HG03342 (cell line): ENCODE measurements at regions not wholly inside any gene's neighbourhood (a gene's known extent, or its start where the extent isn't known, plus 50 kb on each side); places are given as distances from the start of the nearest gene placed in this dataset.
"Not testable (repeated sequence)": the region's sequence is repeated elsewhere in the genome, so short reads cannot be mapped to it uniquely, and the experiment has no call there.

ENCODE experiments used
- ATAC-seq: cut with Tn5 transposase; IDR thresholded peaks from one replicate; pipeline ENCODE4 v1.9.1; 2021; ENCODE audit warnings: mild to moderate bottlenecking, moderate library complexity; ENCODE audit not compliant: unreplicated experiment

DNA sequence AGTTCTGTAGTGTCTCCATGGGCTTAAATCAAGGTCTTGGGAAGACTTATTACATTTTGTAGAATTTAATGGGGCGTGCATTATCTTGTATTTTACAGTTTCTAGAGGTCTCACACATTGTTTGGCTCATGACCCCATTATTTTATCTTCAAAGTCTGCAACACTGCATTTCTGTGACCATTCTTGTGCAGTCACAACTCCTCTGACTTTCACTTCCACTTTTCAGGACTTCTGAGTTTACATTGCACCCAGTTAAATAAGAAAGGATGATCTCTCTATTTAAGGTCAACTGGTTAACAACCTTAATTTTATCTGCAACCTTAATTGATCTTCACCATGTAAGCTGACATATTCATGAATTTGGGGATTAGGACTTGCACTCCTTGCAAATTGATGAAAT lies 1186.6 kb downstream of the MRPL39 start:
- ATAC-seq = peak; percentile 72

DNA sequence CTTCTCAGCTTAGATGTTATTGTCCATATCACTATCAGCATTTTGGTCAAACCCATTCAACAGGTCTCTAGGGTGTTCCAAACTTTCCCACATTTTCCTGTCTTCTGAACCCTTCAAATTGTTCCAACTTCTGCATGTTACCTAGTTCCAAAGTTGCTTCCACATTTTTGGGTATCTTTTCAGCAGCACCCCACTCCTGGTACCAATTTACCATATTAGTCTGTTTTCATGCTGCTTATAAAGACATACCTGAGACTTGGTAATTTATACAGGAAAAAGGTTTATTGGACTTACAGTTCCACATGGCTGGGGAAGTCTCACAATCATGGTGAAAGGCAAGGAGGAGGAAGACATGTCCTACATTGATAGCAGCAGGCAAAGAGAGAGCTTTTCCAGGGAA lies 1187.6 kb downstream of the MRPL39 start:
- not testable (repeated sequence) for ATAC-seq

DNA sequence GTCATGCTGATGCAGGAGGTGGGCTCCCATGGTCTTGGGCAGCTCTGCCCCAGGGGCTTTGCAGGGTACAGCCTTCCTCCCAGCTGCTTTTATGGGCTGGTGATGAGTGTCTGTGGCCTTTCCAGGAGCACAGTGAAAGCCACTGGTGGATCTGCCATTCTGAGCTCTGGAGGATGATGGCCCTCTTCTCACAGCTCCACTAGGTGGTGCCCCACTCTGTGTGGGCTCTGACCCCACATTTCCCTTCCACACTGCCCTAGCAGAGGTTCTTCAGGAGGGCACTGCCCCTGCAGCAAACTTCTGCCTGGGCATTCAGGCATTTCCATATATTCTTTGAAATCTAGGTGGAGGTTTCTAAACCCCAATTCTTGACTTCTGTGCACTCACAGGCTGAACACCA lies 1188.6 kb downstream of the MRPL39 start:
- no peak for ATAC-seq

DNA sequence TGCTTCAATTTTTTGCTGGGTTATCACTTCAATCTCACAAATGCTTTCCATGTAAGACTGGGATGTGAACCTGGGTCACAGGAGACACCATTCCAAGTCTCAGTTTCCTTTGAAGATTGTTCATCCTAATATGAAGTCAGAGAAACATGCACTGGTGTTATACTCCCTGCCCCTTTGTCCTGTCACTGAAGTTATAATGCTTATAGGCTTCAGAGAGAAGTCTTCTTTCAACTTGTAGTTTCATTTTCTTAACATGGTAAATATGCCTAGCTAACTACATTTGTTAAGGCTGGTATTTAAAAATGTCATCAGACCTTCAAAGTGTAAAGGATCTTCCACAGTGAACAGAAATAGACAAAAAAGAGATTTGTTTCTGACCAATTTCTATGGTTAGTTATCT lies 1195.9 kb downstream of the MRPL39 start:
- no peak for ATAC-seq

DNA sequence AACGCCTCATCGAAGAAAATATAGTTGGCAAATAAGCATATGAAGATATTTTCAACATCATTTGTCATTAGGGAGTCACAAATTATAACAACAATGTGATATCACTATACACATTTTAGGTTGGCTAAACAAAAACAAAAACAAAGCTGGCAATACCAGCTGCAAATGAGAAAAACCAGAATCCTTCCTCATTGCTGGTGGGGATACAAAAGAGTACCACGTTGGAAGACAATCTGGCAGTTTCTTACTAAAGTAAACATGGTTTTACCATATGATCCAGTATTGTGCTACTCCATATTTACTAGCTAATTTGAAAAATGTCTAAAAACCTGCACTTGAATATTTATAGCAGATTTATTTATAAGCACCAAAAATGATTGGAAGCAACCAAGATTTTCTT lies 1204.1 kb downstream of the MRPL39 start:
- ATAC-seq = no peak

DNA sequence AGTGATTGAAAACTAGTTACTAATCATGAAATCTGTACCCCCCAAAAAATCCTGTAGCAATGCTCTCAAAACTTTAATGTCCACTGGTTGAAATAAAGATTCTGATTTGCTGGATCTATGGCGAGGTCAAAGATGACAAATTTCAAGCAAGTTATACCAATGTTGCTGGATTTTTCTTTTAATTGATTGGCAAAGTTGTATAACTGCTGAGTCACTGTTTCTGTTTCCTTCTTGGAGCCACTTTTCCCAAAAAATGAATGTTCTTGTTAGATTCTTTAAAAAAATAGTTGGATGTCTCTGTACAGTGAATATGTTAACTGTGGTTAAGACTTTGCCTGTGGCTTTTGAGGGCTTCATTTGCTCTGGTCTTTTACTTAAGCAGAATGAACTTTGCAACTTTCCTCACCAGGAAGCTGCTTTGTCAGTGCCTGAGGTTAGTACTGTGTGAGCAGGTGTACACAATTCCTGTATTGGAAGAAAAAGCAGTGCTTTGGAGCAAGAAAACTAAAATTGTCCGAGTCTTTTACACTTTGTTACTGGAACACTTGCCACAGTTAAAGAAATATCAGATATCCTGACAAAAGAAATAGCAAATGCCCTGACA lies 1211.9 kb downstream of the MRPL39 start:
- ATAC-seq = no peak

DNA sequence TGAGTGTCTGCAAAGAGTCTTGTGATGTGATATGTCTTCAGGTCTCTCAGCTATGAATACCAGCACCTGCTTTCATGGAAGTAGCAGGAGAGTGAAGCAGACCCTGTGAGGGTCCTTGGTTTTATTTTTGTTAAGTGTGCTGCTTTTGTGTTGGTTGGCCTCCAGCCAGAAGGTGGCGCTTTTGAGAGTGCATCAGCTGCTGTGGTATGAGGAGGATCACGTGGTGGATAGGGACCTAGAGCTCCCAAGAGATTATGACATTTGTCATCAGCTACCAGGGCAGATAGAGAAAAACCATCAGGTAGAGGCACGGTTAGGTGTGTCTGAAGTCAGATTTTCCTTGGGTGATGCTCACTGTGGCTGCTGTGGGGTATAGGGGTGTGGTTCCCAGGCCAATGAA lies 1232.1 kb downstream of the MRPL39 start:
- ATAC-seq = peak; percentile 93

DNA sequence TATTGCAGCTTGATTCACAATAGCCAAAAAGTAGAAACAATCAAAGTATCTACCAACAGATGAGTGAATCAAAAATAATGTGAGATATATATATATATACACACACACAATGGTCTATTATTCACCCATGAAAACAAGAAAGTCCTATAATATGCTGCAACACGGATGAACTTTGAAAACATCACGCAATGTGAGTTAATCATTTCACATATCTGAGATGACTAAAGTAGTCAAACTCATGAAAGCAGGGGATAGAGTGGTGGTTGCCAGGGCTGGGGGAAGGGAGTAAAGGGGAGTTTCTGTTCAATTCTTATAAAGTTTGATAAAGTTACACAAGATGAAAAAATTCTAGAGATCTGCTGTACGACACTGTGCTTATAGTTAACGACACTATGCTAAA lies 1234.8 kb downstream of the MRPL39 start:
- no peak for ATAC-seq

DNA sequence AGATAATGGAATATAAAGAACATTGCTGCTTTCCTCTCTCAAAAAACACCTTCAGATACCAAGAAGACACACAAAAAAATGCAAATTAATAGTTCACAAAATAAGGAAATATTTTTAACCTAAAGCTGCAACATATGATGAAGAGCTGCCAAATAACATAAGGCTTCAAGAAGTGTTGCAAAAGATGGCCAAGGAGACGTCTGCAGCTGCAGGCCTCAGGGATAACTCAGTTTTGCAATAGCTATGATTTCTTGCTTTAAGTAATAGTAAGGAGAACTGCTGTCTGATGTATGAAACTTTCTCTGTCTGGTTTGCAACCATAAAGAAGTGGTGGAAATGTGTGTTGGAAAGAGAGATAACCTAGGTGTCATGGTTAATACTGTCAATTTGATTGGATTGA lies 1237.5 kb downstream of the MRPL39 start:
- ATAC-seq = no peak

DNA sequence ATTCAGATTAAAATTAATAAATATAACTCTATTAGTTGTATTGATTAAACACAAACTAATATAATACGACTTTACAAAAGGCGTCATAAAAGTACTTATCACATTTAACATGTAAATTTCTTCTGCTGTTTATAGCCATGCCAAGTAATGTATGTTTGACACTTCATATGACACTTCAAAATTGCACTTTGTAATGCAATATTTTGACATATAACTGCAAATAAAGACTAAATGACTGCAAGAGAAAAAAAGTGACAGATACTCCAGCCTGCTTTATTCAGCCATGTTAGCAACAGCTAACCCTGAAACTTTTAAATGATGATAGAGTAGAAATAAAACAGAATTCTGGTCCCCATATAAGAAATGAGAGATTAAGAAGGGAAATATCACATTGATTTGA lies 1238.0 kb downstream of the MRPL39 start:
- ATAC-seq = no peak

DNA sequence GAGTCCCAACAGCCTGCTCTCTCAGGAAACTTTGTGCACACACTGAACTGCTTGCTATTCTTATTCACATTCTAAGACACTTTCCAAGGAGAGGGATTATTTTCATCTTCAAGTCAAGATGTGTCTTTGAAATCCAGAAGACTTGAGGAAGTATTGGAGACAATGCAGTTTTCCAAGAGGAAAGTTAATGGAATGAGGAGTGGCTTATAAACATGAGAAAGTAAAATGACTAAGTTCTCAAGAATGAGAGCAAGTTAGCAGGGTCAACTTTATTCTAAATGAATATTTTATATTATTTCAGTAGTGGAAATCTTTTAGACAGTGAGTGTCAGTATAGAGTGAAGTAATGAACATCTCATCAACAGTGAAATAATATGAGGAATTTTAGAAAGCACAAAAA lies 1239.3 kb downstream of the MRPL39 start:
- ATAC-seq = no peak

DNA sequence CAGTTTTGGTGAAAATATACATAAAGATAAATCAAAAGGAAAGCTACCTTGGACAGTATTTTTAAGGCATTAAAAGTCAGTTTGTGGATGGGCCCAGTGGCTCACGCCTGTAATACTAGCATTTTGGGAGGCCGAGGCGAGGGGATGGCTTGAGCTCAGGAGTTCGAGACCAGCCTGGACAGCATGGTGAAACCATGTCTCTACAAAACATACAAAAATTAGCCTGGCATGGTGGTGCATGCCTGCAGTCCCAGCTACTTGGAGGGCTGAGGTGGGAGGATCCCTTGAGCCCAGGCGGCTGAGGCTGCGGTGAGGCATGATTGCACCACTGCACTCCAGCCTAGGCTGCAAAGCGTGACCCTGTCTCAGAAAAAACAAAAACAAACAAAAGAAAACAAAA lies 1253.8 kb downstream of the MRPL39 start:
- no peak for ATAC-seq

DNA sequence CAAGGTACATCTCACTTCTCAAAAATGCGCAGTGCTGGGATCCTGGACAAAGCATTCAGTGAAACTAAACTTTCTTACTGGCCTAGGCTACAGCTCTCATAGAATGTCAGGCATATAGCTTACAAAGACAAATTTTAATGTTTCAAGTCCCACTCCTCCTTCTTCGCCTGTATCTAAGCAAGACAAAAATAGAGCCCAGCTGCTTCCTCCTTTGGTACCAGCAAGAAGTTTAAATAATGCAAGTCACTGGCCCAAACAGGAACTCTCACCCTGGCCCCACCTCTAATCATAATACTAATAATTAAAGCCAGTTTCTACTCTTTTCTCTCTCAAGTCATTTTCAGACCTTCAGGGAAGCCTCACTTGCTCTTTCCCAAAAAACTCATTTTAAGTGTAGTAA lies 1267.9 kb downstream of the MRPL39 start:
- no peak for ATAC-seq

DNA sequence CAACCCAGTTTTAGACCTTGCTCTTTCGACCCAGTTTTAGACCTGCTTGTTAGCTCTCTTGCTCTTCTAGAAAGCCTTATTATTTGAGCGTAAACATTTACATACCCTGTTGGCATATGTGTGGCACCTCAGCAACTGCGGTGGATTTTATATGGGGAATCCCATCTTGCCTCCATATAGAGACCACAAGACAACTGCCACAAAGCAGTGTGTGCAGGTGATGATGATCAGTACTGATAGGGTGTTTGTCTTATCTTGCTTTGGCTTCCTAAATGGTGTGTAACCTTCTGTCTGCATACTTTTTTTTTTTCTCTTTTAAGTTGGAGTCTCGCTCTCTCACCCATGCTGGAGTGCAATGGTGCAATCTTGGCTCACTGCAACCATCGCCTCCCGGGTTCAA lies 1270.8 kb downstream of the MRPL39 start:
- ATAC-seq = no peak

DNA sequence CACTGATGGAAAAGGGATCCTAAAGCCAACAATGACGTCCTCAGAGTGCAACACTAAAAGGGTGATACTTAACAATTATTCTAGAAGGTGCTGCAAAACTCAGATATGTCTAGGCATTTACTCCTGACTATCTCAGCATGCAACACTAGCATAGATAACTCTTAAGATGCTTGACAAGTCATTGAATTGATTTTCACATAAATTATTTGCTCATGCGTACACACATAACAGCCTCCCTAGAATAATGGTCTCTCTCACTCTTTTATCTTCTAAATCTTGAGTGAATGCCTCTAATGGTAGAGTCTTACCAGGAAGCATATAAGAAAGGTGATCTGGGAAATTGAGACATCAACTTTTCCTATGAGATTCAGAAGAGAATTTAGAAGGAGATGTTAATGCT lies 1283.7 kb downstream of the MRPL39 start:
- ATAC-seq = no peak

DNA sequence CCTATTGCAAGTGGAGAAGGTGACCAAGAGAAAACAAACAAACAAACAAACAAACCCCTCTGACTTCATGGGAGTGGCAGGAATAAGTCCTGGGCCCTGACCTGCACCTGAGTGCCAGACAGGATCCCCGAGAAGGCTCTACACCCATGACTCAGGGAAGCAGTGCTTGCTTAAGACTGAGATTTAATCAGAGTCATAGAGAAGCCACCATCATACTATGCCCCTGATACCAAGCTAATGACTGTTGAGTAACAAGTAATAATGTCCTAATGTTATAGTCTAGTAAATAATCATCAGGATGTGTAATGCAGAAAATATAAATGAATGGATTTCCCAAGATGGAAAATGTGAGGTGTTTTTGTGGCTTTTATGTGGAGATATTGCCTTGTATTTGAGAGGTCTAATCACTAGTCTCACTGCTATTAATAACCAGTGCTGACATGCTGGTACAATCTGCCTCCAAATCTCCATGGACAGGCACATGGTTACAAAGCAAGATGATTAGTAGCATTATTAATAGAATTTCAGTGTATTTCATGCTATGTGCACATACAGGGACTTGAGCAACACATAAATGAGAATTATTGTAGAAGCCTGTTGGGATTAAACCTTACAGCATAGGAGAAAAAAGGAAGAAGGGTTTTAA lies 1290.9 kb downstream of the MRPL39 start:
- ATAC-seq = no peak

DNA sequence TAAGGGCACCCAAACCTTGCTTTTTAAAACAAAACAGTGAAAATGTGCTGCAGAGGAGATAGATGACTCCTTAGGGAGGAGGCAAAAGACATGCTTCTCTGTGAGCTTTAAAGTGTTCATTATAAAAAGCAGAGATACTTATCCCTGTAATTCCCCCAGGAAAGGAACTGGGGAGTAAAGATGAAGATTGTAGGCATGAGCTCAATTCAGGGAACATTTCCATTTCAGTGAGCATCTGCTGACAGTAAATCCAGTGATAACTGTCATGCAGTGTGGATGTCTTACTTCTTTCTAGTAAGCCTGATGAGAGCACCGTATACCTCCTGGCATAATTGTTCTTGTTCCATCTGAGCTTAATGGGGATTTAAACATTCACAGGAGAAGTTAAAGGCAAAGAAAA lies 1296.5 kb downstream of the MRPL39 start:
- no peak for ATAC-seq

DNA sequence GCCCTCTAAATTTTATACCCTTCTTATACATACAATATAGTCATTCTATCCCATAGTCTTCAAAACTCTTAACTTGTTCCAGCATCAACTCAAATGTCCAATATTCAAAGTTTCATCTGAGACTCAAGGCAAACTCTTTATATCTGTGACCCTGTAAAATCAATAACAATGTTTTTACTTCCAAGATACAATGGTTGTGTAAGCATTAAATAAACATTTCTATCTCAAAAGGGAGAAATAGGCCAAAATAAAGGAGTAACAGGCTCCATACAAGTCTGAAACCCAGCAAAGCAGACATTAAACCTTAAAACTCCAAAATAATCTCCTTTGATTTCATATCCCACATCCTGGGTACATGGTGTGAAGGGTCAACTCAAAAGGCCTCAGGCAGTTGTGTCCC lies 1299.1 kb downstream of the MRPL39 start:
- ATAC-seq = no peak

DNA sequence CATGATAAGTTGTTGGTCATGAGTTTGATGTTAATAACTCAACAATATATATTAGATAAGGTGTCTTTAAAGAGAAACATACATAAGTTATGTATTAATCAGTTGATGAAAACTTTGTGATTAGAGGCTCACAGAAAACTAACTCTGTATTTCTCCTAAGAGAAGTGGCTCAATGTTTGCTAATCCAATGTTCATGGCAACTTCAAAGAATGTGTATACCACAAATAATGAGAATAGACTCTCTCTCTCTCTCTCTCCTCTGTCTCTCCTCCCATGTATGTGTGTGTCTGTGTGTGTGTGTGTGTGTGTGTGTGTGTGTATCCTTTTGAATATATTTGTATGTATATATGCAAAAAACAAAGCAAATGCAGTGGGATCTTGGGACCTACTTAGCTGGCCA lies 1304.9 kb downstream of the MRPL39 start:
- ATAC-seq = no peak

DNA sequence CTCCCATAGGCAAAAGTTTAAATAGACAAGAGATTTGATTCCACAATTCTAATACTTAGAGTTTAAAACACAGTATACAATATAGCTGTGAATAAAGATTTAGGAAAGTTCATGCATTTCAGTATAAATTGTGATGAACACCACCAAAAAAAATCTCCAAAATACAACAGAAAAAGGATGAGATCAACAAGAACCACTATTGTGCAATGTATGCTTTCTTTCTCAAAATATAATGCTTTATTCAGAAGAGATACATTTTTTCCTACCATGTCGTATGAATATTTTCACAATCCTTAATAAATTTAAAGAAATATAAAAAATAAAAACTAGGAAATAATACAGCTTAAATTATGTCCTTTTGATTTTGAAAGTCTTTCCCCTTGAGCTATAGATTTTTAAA lies 1309.2 kb downstream of the MRPL39 start:
- no peak for ATAC-seq

DNA sequence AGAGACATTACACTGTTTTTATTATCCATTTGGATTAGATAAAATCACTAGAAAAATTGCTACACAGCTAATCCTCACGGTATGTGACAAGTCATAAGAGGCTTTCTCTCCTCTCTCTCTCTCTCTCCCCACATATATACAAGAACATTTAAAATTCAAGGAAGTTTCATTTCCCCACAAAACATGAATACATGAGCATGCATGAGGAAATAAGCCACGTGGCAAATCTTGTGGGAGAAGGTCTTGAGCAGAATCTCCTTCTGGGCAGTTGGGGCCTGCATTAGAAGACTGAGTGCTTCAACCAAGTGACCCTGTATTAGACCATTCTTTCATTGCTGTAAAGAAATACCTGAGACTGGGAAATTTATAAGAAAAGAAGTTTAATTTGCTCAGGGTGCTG lies 1313.1 kb downstream of the MRPL39 start:
- no peak for ATAC-seq

DNA sequence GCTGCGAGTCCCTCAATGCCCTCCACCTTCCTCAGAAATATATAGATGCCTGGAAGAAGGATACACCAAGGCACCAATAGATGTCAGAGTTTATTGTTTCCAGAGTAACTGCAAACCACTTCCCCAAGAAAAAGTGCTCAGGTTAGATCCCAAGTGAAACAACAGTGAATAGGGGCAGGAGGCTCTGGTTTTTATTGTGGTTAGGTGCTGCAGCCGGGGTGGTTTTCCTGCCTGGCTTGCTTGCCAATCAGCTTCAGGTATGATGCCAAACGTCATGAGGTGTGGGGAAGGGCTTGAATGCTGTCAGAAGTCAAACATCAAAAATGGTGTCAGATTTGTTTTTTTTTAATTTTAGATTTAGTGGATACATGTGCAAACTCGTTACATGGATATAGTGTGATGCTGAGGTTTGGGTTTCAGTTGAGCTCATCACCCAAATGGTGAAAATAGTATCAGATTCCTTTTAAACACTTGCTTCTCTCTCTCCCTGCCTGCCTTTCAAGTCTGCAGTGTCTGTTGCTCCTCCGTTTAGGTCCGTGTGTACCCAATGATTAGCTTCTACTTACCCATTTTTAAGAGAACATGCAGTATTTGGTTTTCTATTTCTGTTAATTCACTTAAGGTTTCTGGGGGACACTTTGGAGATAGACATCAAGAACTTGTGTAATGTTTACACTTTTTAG lies 1317.0 kb downstream of the MRPL39 start:
- no peak for ATAC-seq

DNA sequence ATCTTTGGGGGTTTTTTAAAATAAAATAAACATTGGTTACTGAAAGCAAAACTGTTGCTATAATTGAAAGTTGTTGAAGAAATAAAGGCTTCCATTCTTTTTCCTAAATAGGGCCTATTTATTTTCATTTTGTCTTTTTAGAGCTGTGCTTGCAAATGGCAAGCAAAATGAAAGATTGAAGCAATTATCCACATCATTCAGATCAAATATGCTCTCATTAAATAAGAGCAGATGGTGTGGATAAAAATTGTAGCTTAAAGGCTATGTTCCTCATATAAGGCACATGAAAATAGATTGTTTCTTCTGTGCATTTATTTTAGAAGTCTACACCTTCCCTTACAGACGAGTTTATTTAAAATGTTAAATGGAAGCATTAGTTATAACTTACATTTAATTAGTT lies 1317.7 kb downstream of the MRPL39 start:
- no peak for ATAC-seq
